Keratinocyte (primary cell): ENCODE measurements at regions not wholly inside any gene's neighbourhood (a gene's known extent, or its start where the extent isn't known, plus 50 kb on each side); places are given as distances from the start of the nearest gene placed in this dataset.

Experiments
- DNase-seq: peaks from one replicate; pipeline ENCODE4 v3.0.0-alpha.2; 2011; ENCODE audit warnings: low read depth, missing footprints, low spot score
- FAIRE-seq: peaks from 2 replicates; lab custom pipeline; 2011; peaks lifted over from hg19 to GRCh38; lab: Jason Lieb, UNC
- H2AFZ ChIP-seq: 2 replicates; pipeline ENCODE4 v1.6.0; 2012; ENCODE audit warnings: low read length, control low read depth, inconsistent platforms; ENCODE audit not compliant: control insufficient read depth
- H3K27ac ChIP-seq: 2 replicates; pipeline ENCODE4 v1.5.1; 2011; ENCODE audit warnings: low read length; ENCODE audit not compliant: control insufficient read depth, insufficient read depth
- H3K27me3 ChIP-seq: 3 replicates; pipeline ENCODE4 v1.6.0; 2011; ENCODE audit warnings: low read length; ENCODE audit not compliant: control insufficient read depth, insufficient read depth; ENCODE audit errors: extremely low read depth
- H3K36me3 ChIP-seq, 2 experiments: 2 replicates in 1 of 2; 3 replicates in 1 of 2; pipeline ENCODE4 v1.5.1; 2011; ENCODE audit warnings: low read length in 2 of 2, mild to moderate bottlenecking in 1 of 2; ENCODE audit not compliant: control insufficient read depth in 2 of 2, insufficient read depth in 2 of 2; ENCODE audit errors: extremely low read depth in 1 of 2
- H3K4me1 ChIP-seq: 3 replicates; pipeline ENCODE4 v1.5.1; 2011; ENCODE audit warnings: low read length; ENCODE audit not compliant: control insufficient read depth, insufficient read depth; ENCODE audit errors: extremely low read depth
- H3K4me2 ChIP-seq: 3 replicates; pipeline ENCODE4 v1.6.0; 2011; ENCODE audit warnings: low read depth, low read length; ENCODE audit not compliant: control insufficient read depth, insufficient read depth; ENCODE audit errors: extremely low read depth
- H3K4me3 ChIP-seq, 3 experiments: fragments of 200-600 bp in 1 of 3; sonication (generic) in 1 of 3; 2 replicates in 2 of 3; 3 replicates in 1 of 3; pipeline ENCODE4 v1.5.1; 2011 to 2016; ENCODE audit warnings: low read length in 3 of 3, mild to moderate bottlenecking in 3 of 3, control low read depth in 2 of 3, inconsistent platforms in 1 of 3, low read depth in 1 of 3, mixed read lengths in 1 of 3, mixed run types in 1 of 3, moderate library complexity in 1 of 3; ENCODE audit not compliant: control insufficient read depth in 2 of 3, insufficient read depth in 2 of 3; ENCODE audit errors: extremely low read depth in 1 of 3
- H3K79me2 ChIP-seq: 2 replicates; pipeline ENCODE4 v1.6.0; 2012; ENCODE audit warnings: low read length; ENCODE audit not compliant: control insufficient read depth, insufficient read depth
- H3K9ac ChIP-seq: 3 replicates; pipeline ENCODE4 v1.6.0; 2011; ENCODE audit warnings: low read length; ENCODE audit not compliant: control insufficient read depth, insufficient read depth; ENCODE audit errors: extremely low read depth
- H3K9me1 ChIP-seq: 3 replicates; pipeline ENCODE4 v1.6.0; 2011; ENCODE audit warnings: low read length; ENCODE audit not compliant: control insufficient read depth, insufficient read depth; ENCODE audit errors: extremely low read depth
- H3K9me3 ChIP-seq: 2 replicates; pipeline ENCODE4 v1.5.1; 2012; ENCODE audit warnings: low read depth, low read length; ENCODE audit not compliant: control insufficient read depth
- H4K20me1 ChIP-seq: 3 replicates; pipeline ENCODE4 v1.6.0; 2011; ENCODE audit warnings: low read length; ENCODE audit not compliant: control insufficient read depth, insufficient read depth; ENCODE audit errors: extremely low read depth
- CTCF ChIP-seq, 3 experiments: IDR thresholded peaks in 1 of 3; conservative IDR thresholded peaks in 1 of 3; optimal IDR thresholded peaks in 1 of 3; 2 replicates in 2 of 3; 3 replicates in 1 of 3; pipeline versions ENCODE3 to v1.5.1; 2011; ENCODE audit warnings: low read length in 3 of 3, mild to moderate bottlenecking in 3 of 3, moderate library complexity in 2 of 3, control low read depth in 1 of 3, inconsistent platforms in 1 of 3; ENCODE audit not compliant: insufficient read depth in 2 of 3; ENCODE audit errors: extremely low read depth in 1 of 3
- EZH2 ChIP-seq: IDR thresholded peaks from one replicate; pipeline ENCODE4 v1.6.1; 2012; ENCODE audit warnings: inconsistent platforms, mild to moderate bottlenecking, low read length, moderate library complexity
- dilution Hi-C: fragments of 300-500 bp; cut with MboI; formaldehyde crosslinking; loops from one replicate; pipeline ENCODE4 v1.7.0; 2020; ENCODE audit warnings: low sequenced_read_pairs; ENCODE audit not compliant: extremely low pct_ligation_motif_present

GRCh38 chr15:47139965-47140364 is 577.3 kb upstream of the SEMA6D start:
- dilution Hi-C loops = no loop called here
- no peak for TF ChIP-seq CTCF (optimal IDR thresholded peaks at IDR 0.05 in 1 of 3, IDR thresholded peaks at IDR 0.05 in 1 of 3, conservative IDR thresholded peaks at IDR 0.05 in 1 of 3; ENCODE audit: extremely low read depth in 1 of 3, insufficient read depth in 2 of 3, low read length in 3 of 3)
- TF ChIP-seq EZH2 = no peak
- H2AFZ ChIP-seq = no peak overlapping the region
- H3K79me2 ChIP-seq = no peaks in the 10 kb centered on the region
- no peak overlapping the region for H3K4me2 ChIP-seq
- no peak overlapping the region for H3K27ac ChIP-seq
- FAIRE-seq (no peak), DNase-seq (no peak)
- H3K4me1 ChIP-seq = no peaks in the 10 kb centered on the region
- no peaks in the 10 kb centered on the region for H3K27me3 ChIP-seq
- H3K4me3 ChIP-seq = no peak overlapping the region
- no peaks in the 10 kb centered on the region for H3K9me1 ChIP-seq
- no peak overlapping the region for H3K9ac ChIP-seq
- H3K36me3 ChIP-seq = no peaks in the 10 kb centered on the region
- H3K9me3 ChIP-seq = no peaks in the 10 kb centered on the region
- H4K20me1 ChIP-seq = no peaks in the 10 kb centered on the region

GRCh38 chr15:47157827-47158226 is 559.5 kb upstream of the SEMA6D start:
- dilution Hi-C loops = no loop called here
- no peaks in the 10 kb centered on the region for H3K36me3 ChIP-seq
- no peaks in the 10 kb centered on the region for H4K20me1 ChIP-seq
- DNase-seq (no peak), FAIRE-seq (no peak)
- no peaks in the 10 kb centered on the region for H3K4me1 ChIP-seq
- no peak overlapping the region for H3K27ac ChIP-seq
- no peaks in the 10 kb centered on the region for H3K9me1 ChIP-seq
- H3K9me3 ChIP-seq = no peaks in the 10 kb centered on the region
- H2AFZ ChIP-seq = no peak overlapping the region
- H3K4me2 ChIP-seq = no peak overlapping the region
- H3K79me2 ChIP-seq = no peaks in the 10 kb centered on the region
- H3K4me3 ChIP-seq = no peak overlapping the region
- no peak overlapping the region for H3K9ac ChIP-seq
- TF ChIP-seq EZH2 = no peak
- no peak for TF ChIP-seq CTCF (optimal IDR thresholded peaks at IDR 0.05 in 1 of 3, IDR thresholded peaks at IDR 0.05 in 1 of 3, conservative IDR thresholded peaks at IDR 0.05 in 1 of 3; ENCODE audit: extremely low read depth in 1 of 3, insufficient read depth in 2 of 3, low read length in 3 of 3)
- H3K27me3 ChIP-seq = no peaks in the 10 kb centered on the region
